ENCODE measurements at regions not wholly inside any gene's neighbourhood (a gene's known extent, or its start where the extent isn't known, plus 50 kb on each side); places are given as distances from the start of the nearest gene placed in this dataset.
"Not testable (repeated sequence)": the region's sequence is repeated elsewhere in the genome, so short reads cannot be mapped to it uniquely, and the experiment has no call there.

GRCh38 chr22:26949193-26949592 is 291.8 kb downstream of the MIAT start:
- peak in 1 of 2 donors; percentile 63 for DNase-seq
- H3K4me3 ChIP-seq, result no peak overlapping the region
- no peaks in the 10 kb centered on the region for H3K9me3 ChIP-seq
- no peak overlapping the region for H3K27ac ChIP-seq
- no peaks in the 10 kb centered on the region for H3K4me1 ChIP-seq
- H3K27me3 ChIP-seq, result peaks cover 0 to 29% (median 18%) of the 10 kb centered on the region in 3 donors
- TF ChIP-seq EP300 (IDR thresholded peaks at IDR 0.05) (no peak), CTCF (IDR thresholded peaks at IDR 0.05) (no peak), POLR2AphosphoS5 (IDR thresholded peaks at IDR 0.05) (no peak), POLR2A (IDR thresholded peaks at IDR 0.05) (no peak)
- intact Hi-C loops (cut with DNase I; ENCODE audit: low total_unique reads), result no loop called here
- no peaks in the 10 kb centered on the region for H3K36me3 ChIP-seq
- 22 to 69% (median 46%) methylated on average over 3 of the region's 3 CpGs for WGBS, 5 donors

GRCh38 chr22:26951139-26951538 is 293.8 kb downstream of the MIAT start:
- 89 to 97% (median 95%) methylated on average over 3 of the region's 3 CpGs for WGBS, 5 donors
- H3K27ac ChIP-seq, result not testable (repeated sequence)

GRCh38 chr22:26952004-26952403 is 294.6 kb downstream of the MIAT start:
- WGBS, 5 donors, result 26 to 43% (median 28%) methylated on average over 4 of the region's 4 CpGs
- intact Hi-C loops (cut with DNase I; ENCODE audit: low total_unique reads), result no loop called here
- DNase-seq, result no peak
- peaks cover 0 to 48% (median 18%) of the 10 kb centered on the region in 3 donors for H3K27me3 ChIP-seq
- TF ChIP-seq POLR2A (IDR thresholded peaks at IDR 0.05) (no peak), POLR2AphosphoS5 (IDR thresholded peaks at IDR 0.05) (no peak), EP300 (IDR thresholded peaks at IDR 0.05) (no peak), CTCF (IDR thresholded peaks at IDR 0.05) (no peak)
- no peak overlapping the region for H3K4me3 ChIP-seq
- H3K36me3 ChIP-seq, result no peaks in the 10 kb centered on the region
- H3K27ac ChIP-seq, result no peak overlapping the region
- H3K9me3 ChIP-seq, result no peaks in the 10 kb centered on the region
- H3K4me1 ChIP-seq, result no peaks in the 10 kb centered on the region

More at GRCh38 chr22:26951139-26951538, 293.8 kb downstream of the MIAT start:
- H3K4me3 ChIP-seq; H3K4me1 ChIP-seq; H3K9me3 ChIP-seq; DNase-seq; intact Hi-C loops (cut with DNase I; ENCODE audit: low total_unique reads); H3K36me3 ChIP-seq: not testable (repeated sequence)
- peaks cover 0 to 48% (median 18%) of the 10 kb centered on the region in 3 donors for H3K27me3 ChIP-seq

- no peak for DNase-seq
- H3K4me1 ChIP-seq, result no peaks in the 10 kb centered on the region
- no peaks in the 10 kb centered on the region for H3K9me3 ChIP-seq
- no peak overlapping the region for H3K4me3 ChIP-seq
- H3K27me3 ChIP-seq, result peaks cover 0 to 48% (median 18%) of the 10 kb centered on the region in 3 donors
- no peak overlapping the region for H3K27ac ChIP-seq
- TF ChIP-seq EP300 (IDR thresholded peaks at IDR 0.05), result no peak
- TF ChIP-seq POLR2A (IDR thresholded peaks at IDR 0.05), result no peak
- no peak for TF ChIP-seq POLR2AphosphoS5 (IDR thresholded peaks at IDR 0.05)
- TF ChIP-seq CTCF (IDR thresholded peaks at IDR 0.05), result no peak
- WGBS, 5 donors, result 14 to 24% (median 19%) methylated on average over 15 of the region's 15 CpGs
- H3K36me3 ChIP-seq, result no peaks in the 10 kb centered on the region
- intact Hi-C loops (cut with DNase I; ENCODE audit: low total_unique reads), result no loop called here
These were observed 295.1 kb downstream of the MIAT start for GRCh38 chr22:26952451-26953011.

Data from stomach (tissue), 8 donors.